ENCODE measurements at regions not wholly inside any gene's neighbourhood (a gene's known extent, or its start where the extent isn't known, plus 50 kb on each side); places are given as distances from the start of the nearest gene placed in this dataset.

- CTCF ChIA-PET = no interaction called here
- Histone ChIP-seq H3K4me3 (ENCODE audit: low read depth, low read length) (no peak overlapping the region), H3K36me3 (ENCODE audit: control insufficient read depth, insufficient read depth, low read length) (no peaks in the 10 kb centered on the region), H3K27me3 (ENCODE audit: control insufficient read depth, insufficient read depth, low read length) (no peaks in the 10 kb centered on the region)
- peak; percentile 22 for DNase-seq (ENCODE audit: low read depth)
- TF ChIP-seq CTCF (IDR thresholded peaks at IDR 0.05; ENCODE audit: insufficient read depth, low read depth, low read length) = no peak
- POLR2A ChIA-PET = no interaction called here
These were observed 316.6 kb upstream of the ZNF32 start for GRCh38 chr10:43965033-43965917.

GRCh38 chr10:43964486-43964885 is 315.8 kb upstream of the ZNF32 start:
- POLR2A ChIA-PET = no interaction called here
- Histone ChIP-seq H3K4me3 (ENCODE audit: low read depth, low read length) (no peak overlapping the region), H3K27me3 (ENCODE audit: control insufficient read depth, insufficient read depth, low read length) (no peaks in the 10 kb centered on the region), H3K36me3 (ENCODE audit: control insufficient read depth, insufficient read depth, low read length) (no peaks in the 10 kb centered on the region)
- TF ChIP-seq CTCF (IDR thresholded peaks at IDR 0.05; ENCODE audit: insufficient read depth, low read depth, low read length) = no peak
- CTCF ChIA-PET = no interaction called here
- no peak for DNase-seq (ENCODE audit: low read depth)

GRCh38 chr10:43963793-43964425 is 315.2 kb upstream of the ZNF32 start:
- CTCF ChIA-PET = no interaction called here
- TF ChIP-seq CTCF (IDR thresholded peaks at IDR 0.05; ENCODE audit: insufficient read depth, low read depth, low read length) = no peak
- Histone ChIP-seq H3K4me3 (ENCODE audit: low read depth, low read length) (no peak overlapping the region), H3K36me3 (ENCODE audit: control insufficient read depth, insufficient read depth, low read length) (no peaks in the 10 kb centered on the region), H3K27me3 (ENCODE audit: control insufficient read depth, insufficient read depth, low read length) (no peaks in the 10 kb centered on the region)
- DNase-seq (ENCODE audit: low read depth) = no peak
- POLR2A ChIA-PET = no interaction called here

- ChIA-PET POLR2A (no interaction called here), CTCF (interaction anchor here (0.9 kb wide), 1 partner anchor 273 kb away, joined by 3 read pairs; no protein-coding TSS in a partner anchor)
- no peak overlapping the region for H3K4me3 ChIP-seq (ENCODE audit: low read depth, low read length)
- no peak for TF ChIP-seq CTCF (IDR thresholded peaks at IDR 0.05; ENCODE audit: insufficient read depth, low read depth, low read length)
- H3K36me3 ChIP-seq (ENCODE audit: control insufficient read depth, insufficient read depth, low read length) = no peaks in the 10 kb centered on the region
- DNase-seq (ENCODE audit: low read depth) = no peak
- no peaks in the 10 kb centered on the region for H3K27me3 ChIP-seq (ENCODE audit: control insufficient read depth, insufficient read depth, low read length)
These were observed 314.7 kb upstream of the ZNF32 start for GRCh38 chr10:43963379-43963778.

GRCh38 chr10:43962346-43963191 is 313.9 kb upstream of the ZNF32 start:
- POLR2A ChIA-PET = no interaction called here

More at GRCh38 chr10:43962346-43963191, 313.9 kb upstream of the ZNF32 start:
- no peak for DNase-seq (ENCODE audit: low read depth)
- CTCF ChIA-PET = interaction anchor here (0.6 to 1.0 kb wide), 3 partner anchors 9 to 272 kb away, joined by 3 read pairs; no protein-coding TSS in a partner anchor
- no peak overlapping the region for H3K4me3 ChIP-seq (ENCODE audit: low read depth, low read length)
- H3K27me3 ChIP-seq (ENCODE audit: control insufficient read depth, insufficient read depth, low read length) = no peaks in the 10 kb centered on the region
- no peak for TF ChIP-seq CTCF (IDR thresholded peaks at IDR 0.05; ENCODE audit: insufficient read depth, low read depth, low read length)
- no peaks in the 10 kb centered on the region for H3K36me3 ChIP-seq (ENCODE audit: control insufficient read depth, insufficient read depth, low read length)
